ENCODE measurements at regions not wholly inside any gene's neighbourhood (a gene's known extent, or its start where the extent isn't known, plus 50 kb on each side); places are given as distances from the start of the nearest gene placed in this dataset.
"Not testable (repeated sequence)": the region's sequence is repeated elsewhere in the genome, so short reads cannot be mapped to it uniquely, and the experiment has no call there.

DNA sequence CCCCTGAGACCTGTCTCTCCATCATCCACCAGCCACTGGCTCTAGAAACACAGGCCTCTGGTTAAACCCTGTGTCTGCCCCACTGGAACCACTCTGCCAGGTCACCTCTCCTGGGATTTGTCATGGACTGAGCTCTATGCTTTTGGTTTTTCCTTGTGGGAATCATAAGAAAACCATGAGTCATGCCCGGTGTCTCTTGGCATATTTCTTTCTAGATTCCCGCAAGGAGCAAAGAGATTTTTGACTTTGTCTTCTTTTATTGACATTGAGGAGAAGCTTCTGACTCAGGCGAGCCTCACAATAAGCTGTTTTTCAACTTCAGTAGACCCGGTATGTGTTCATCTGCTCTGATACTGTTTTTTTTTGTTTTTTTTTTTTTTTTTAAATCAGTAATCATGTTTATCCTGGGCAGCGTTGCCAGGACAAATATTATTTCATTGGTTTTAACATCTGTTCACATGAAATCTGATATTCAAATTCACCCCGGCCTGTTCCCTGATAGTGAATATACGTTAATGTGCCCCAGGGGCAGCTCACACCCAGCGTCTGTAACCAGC lies 207.1 kb downstream of the ACKR3 start:
- DNase-seq = no peak

DNA sequence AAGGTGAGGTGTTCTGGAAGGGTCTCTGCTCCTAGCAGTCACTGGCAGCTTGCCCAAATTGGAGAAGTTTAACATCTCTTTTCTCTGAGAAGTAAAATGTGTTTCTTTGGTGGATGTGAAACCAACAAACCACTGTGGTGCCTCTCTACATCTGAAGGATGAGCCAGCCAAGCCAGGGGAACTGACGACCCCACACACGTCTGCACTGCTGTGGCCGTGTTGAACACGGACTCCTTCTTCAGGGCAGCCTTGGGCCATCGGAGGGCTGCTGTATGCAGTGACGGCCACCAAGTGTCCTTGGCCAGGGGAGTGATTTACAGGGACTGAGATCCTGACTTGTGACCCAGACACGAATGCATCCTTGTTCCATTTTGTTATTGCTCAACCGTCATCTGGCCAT lies 207.8 kb downstream of the ACKR3 start:
- DNase-seq = no peak

DNA sequence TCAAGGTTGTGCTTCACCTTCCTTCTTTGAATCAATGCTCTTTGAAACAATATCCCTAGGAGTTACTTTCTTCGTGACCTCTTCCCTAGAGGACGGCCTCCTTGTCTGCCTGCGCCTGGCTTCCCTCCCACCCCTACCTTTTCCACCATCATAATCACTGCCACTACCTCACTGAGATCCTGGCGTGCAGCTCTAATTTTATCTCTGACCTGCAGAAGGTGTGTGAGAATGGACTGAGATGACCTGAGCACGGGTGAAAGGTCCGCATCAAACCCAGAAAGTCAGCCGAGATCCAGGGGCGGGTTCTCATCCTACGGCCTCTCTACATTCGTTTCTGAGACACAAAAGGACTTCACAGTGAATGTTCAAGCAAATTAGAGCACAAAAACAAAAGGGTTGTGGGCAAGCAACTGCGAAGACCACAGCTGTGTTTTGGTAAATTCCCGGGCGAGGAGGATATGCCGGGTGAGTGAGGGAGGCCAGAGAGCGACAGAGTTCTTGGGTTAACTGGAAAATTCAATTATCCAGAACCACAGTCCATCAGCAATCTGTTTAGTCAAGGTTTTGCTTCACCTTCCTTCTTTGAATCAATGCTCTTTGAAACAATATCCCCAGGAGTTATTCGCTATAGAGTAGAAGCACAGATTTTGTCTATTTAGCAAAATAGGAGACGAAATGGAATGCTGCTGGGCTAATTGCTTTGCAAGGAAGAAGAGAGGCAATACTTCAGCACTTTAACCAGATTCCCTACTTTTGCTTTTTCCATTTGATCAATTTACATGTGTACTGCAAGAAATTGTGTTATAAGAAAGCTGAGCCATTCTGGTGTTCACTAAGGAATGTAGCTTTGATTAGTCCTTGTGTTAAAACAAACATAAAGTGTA lies 212.6 kb downstream of the ACKR3 start:
- DNase-seq = no peak

DNA sequence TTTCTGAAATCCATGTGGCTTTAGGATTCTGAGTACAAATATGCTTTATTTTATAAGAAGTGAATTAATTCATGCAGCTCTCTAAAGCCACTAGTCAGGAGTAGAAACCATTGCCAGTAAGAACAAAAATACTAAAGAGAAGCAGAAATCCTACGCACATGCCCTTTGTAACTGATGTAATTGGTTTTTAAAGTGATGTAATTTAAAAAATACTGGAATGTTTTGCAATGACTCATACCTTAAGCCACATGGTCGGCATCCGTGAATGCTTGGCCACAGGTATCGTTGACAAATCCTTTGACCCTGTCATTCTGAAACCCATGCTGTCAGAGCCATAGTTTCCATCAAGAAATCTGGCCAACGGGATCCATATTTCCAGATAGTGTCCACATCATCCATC lies 213.3 kb downstream of the ACKR3 start:
- DNase-seq = no peak

DNA sequence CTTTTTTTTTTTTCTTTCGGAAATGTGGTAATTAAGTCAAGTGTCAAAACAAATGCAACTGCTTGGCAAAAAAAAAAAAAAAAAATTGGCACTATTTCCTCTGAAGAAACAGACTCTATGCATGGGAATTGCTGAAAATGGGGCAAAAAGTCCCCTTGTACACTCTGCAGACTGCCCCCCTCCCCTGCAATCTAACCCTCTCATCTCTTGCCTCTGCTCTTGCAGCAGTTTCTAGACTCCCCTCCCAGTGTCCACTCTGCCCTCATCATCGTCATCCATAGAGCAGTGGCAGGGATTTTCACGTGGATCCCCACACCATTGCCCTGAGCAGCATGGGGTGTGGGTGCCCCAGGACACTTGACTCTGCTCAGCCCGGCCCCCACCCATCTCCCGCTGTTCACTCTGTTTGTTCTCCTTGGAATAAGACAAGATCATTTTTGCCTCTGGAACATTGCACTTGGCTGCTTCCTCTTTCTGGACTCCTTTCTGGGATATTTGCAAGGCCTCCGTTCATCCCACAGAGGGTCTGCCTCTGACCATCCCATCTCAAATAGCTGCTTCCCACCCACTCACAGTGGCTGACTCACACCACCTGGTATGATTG lies 213.9 kb downstream of the ACKR3 start:
- DNase-seq = no peak

DNA sequence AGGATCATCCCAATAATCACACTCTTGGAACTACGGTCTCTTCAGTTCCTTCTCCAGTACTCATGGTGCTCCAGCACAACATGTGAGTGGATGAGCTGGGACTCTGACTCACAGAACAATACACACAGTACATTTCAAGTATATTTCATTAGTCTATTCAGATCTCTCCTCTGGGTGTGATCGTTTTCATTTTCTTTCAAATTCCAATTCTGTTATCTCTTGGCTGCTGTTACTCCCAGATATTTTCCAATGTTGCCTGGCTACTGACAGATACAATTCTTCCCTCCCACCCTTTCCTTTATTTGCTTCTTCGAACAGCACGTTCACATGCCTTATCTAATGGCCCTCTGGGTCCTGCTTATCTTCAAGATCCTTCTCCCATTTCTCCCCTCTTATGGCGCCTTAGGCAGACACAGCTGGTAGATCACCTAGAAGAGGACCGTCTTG lies 216.0 kb downstream of the ACKR3 start:
- DNase-seq = no peak

DNA sequence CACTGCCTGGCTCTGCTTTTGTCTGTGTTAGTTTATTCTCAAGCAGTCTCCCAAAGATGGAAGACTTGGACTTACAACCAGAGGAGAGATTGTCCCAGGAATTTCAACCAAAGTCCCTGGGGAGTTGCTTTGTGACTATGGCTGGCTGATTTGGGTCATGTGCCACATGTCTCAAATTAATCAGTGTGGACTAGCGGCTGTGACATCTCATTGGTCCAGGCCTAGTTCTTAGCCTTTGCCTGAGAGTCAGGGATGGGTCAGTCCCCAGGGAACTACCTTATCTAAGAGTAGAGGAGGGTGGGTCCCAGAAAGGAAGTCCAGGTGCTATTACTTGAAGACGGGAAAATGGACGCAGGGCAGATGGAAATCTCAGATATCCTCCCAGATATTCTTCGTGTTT lies 217.1 kb downstream of the ACKR3 start:
- no peak for DNase-seq

DNA sequence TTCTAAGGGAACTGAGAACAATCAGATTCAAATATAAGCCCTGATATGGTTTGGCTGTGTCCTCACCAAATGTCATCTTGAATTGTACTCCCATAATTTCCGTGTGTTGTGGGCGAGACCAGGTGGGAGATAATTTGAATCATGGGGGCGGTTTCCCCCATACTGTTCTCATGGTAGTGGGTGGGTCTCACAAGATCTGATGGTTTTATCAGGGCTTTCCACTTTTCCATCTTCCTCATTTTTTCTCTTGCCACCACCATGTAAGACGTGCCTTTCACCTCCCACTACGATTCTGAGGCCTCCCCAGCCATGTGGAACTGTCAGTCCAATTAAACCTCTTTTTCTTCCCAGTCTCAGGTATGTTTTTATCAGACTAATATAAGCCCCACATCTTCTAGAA lies 217.8 kb downstream of the ACKR3 start:
- DNase-seq = not testable (repeated sequence)

DNA sequence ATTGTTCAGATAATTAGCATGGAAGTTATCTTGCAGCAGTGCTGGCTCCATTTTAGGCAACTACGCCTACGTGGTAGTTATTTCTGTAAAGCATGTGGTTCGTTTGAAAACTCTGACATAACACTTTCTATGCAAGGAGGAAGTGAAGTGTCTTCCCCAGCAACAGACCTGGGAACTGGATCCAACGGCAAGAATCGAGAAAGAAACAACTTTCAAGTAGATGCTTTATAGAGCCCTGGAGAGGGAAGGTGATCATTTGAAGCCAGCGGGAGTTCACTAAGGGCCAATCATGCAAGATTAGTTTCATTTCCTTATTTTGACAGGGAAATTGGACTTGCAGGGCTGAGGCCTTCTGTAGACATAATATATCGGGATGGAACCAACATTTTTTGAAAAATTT lies 218.3 kb downstream of the ACKR3 start:
- no peak for DNase-seq

DNA sequence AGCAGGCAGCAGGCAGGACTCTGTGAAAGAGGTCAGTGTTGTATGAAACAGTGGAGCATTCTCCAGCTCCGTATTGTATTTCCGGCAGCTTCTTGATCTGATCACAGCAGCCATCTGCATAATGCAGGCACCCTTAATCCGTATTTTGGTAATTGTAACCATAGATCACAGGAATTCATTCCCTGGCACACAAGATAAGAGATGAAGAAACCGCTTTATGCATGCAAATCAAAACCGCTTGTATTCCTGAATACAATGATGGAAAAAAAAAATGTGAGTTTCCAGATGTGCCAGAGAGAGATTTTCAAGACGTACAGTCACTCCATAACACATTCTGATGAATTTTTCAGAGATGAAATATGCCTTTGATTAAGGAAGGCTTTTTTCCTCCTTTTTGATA lies 221.3 kb downstream of the ACKR3 start:
- no peak for DNase-seq

DNA sequence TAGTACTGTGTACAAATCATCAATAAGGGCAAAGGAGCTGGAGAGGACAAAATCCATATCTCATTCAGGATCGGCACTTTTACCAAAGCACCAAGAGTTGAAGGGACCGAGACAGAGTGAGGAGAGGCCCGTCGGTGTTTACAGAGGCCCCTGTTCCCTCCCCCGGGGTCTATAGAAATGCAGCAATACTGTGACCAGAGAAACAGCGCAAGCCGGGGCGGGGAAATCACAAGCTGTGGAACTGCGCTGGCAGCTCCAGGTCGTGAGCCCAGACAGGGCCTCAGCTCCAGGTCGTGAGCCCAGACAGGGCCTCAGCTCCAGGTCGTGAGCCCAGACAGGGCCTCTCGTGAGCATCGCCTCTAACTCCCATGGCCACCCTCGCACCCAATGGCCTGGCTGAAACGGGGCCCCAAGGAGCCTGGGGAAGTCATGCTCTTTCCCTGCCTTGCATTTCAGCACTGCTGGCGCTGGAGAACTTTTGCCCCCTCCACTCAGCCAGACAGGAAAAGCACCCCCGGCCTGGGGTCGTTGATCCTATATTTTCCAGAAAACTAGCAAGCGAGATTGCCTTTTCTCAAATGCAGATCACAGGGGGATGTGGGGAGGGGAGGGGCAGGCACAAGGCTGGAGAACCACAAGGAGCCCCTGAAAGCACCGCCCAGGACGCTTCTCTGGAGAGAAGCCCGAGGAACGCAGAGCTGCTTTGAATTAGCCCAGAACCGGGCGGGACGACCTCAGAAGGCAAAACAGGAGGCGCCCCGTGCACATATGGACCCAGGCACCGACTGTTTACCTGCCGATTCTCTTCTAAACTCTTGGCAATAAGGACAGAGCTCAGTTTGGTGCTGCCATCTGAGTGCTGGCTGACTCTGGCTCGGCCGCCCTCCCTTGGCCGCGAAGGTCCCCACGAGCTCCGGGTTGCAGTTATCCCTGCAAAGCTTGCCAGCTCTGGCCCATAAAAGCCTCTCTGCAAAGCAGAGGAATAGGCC lies 223.7 kb downstream of the ACKR3 start:
- DNase-seq = no peak

DNA sequence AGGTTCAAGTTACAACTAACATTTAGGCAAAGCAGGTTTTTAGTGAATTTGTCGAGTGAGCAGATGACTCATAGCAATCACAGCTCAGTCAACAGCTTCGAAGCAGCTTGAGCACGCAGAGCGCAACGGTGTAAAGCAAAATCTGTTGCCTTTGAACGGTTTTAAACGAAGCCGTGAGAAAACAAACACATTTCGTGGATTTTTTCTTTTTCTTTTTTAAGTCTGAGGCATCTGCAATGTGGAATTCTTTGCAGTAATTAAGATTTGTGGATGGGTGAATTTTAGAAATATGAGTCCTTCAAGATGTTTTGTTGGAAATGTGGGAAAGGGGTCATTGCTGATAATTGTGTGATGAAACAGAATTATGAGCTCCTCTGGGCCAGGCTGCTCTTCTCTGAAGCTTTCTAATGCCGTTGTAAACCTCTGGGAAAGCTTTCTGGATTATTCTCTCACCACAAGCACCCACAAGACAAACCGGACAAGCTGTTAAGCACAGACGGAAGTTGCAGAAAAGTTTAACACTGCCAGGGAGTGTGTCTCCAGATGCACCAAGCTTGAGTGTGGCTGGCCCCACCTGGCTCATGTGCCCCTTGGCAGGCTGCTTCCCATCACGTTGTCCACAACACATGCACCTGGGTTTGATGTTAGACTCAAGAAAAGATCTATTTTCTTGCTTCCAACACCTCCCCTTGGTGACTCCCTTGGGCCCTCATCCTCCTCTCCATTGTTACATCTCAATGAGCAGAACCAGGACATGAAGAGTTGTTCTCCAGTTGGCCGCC lies 224.7 kb downstream of the ACKR3 start:
- no peak for DNase-seq

DNA sequence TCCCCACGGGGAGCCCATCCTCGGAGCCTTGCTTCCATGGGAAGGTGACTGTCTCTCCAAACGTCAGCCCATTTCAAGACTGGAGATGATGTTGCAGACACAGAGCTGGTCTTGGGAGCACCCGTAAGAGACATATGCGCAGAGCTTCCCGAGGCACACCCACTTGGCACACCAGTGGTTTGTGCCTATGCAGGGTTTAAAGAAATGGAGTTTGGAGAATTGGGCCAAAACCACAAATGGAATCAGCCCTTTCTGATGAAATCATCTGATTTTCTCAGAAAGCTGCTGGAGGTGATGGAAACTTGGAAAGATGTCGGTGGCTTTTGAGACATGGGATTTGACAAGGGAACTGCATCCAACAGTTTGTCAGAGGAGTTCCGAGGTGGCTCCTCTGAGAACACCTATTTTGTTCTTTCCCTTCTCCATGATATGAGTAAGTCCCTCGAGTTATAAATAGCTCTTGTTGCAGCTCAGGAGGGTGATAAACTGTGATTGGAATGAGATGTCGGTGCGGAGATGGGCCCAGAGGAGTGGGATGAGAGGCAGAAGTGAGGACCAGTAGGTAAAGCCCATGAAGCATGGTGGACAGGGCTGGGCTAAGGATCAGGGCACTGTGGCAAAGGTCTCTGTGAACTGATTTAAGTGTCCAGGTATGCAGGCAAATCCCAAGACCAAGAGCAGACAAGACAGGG lies 225.7 kb downstream of the ACKR3 start:
- DNase-seq = no peak

DNA sequence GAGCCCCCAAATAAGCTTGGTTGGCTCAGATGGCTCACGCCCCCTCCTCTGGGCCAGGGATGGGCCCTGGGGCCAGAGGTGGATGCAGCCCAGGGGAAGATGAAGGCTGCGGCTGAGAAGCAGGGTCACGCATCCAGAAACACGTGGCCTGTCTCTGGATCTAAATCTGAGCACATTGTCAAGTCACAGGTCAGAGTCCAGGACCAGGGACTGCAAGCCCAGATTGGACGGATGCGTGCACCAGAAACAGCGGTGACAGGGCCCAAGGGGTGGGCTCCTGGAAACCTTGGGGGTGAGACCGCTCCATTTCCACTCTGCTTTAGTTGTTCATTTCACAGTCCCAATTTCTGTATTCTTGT lies 226.2 kb downstream of the ACKR3 start:
- no peak for DNase-seq

DNA sequence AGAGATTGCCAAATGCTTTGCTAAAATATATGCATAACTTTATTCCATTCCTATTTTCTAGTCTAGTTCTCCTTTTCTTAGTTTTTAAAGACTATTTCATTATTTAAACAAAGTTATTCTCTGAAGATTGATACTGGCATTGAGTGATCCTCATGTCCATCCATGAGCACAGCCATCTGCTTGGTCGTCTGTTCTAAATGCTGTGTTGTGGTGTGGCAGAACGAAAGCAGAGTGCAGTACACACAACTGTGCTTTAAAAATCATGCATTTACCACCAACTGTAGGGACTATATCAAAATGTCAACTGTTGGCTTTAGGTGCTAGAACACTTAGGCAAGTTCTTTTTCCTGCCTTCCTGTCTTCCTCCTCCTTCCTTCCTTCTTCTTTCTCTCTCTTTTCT lies 226.6 kb downstream of the ACKR3 start:
- no peak for DNase-seq

DNA sequence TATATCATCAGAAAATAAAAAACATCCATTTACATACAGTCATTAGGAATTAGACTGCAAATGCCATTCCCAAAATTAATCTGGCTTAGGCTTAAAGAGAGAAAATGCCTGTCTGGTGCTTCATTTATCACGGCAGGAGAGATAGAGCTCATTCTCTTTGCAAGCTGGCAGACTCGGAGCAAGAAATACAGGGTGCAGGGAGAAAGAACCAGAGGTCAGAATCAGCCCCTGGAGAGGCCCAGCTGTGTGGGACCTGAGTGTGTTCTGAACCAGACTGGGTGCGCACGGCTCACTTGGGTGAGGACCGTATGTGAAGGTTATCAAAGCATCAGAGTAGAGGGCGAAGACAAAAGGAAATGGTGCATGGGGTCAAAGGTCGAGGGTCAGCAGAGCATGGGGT lies 227.8 kb downstream of the ACKR3 start:
- DNase-seq = no peak

DNA sequence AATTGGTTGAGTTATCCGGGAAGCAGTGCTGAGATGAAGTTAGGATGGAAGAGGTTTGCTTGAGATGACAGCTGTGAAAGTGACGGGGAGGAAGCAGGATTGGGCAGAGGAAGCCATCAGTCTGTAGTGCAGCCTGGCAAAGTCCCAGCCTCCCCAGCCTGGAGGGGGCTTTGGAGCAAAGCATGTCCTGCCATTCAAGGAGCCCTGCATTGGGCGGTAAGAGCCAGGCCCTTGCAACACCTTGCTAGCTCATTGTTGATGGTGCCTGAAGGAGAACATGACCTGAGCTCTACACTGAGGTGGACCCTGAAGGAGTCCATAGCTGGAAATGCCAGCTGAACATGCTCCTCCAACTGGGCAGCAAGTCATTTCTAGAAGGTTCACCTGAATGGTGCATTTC lies 228.9 kb downstream of the ACKR3 start:
- no peak for DNase-seq

DNA sequence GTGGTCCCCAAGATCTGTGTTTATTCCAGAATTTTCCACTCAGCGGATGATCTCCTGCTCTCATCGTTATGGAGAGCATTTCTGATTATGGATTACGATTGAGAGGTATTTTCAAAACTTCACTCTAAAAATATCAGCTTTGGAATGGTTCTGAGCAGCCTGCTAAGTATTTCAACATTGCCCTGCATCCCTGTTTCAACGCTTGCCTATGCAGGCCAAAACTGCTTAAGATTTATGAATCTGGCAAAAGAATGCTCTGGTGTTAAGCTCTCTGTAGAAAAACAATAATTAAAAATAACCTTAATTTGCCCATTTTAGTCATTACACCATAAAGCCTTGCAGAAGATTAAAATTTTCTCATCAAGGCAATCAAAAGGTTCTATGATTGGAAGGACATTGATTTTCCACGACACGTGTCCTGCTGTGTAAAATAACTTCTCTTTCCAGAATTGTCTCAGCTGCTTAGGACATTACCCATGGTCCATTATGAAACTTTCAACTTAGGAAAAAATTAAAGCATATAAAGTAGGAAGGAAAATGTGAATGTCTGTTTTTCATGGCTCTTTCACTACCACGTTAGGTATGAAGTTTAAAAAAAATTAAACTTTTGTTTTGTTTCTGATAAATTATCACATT lies 229.9 kb downstream of the ACKR3 start:
- no peak for DNase-seq

DNA sequence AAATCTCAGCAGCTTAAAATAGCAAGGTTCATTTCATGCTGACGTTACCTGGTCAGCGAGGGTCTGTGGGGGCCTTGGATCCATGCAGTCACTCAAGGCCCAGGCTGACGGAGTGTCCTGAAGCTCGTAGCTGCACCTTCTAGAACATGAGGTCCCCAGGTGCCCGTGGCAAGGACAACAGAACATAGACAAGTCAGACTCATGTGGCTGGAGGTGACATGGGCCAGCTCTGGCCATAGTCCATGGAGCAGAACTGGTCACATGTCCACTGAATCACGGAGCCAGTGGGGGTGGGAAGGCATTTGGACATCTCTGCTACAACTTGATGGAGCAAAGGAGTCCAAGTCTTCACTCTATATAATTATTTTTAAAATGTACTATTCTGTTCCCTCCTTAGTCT lies 233.2 kb downstream of the ACKR3 start:
- DNase-seq = no peak

DNA sequence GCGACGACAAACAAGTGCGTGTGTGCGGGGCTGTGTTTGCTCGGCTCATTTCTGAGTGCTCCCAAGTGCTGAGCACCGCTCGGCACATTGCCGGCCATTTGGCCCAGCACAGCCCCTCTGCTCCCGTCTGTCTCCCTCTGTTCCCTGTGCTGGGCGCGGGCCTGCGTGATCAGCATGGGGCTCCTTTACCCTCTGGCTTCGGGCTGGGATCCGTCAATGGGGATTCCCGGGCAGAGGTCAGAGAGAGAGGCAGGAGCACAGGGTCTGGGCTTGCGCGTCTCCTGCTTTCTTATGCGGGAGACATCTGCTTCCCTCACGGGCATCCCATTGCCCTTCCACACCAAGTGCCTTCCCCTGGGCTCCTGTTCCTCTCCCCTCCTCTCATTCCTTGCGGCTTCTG lies 234.0 kb downstream of the ACKR3 start:
- DNase-seq = no peak
